GM12878 (cell line): ENCODE measurements at regions not wholly inside any gene's neighbourhood (a gene's known extent, or its start where the extent isn't known, plus 50 kb on each side); places are given as distances from the start of the nearest gene placed in this dataset.

Experiments
- ATAC-seq: fragments of 200-7000 bp; cut with Tn5 transposase; 3 replicates; pipeline ENCODE4 v1.9.1; 2020; ENCODE audit warnings: mild to moderate bottlenecking, moderate library complexity
- BruUV-seq: library from RNA; stranded (reverse); fragments of 400-500 nt; replicated peaks from 2 replicates; lab custom pipeline; 2021; lab: Mats Ljungman, UMichigan
- CTCF ChIA-PET: fragments of 300-600 bp; sonication (Branson Sonifier 250); formaldehyde crosslinking; extraction: SDS; loops from one replicate; lab custom pipeline; 2021; ENCODE audit warnings: inconsistent platforms; lab: Yijun Ruan, JAX
- POLR2A ChIA-PET: fragments of 350-600 bp; formaldehyde crosslinking; extraction: SDS; loops from one replicate; lab custom pipeline; 2021; ENCODE audit warnings: inconsistent platforms; lab: Charles Lee
- RAD21 ChIA-PET: fragments of 300-600 bp; sonication (Branson Sonifier 250); formaldehyde crosslinking; loops from one replicate; lab custom pipeline; 2023; ENCODE audit warnings: antibody characterized with exemption; ENCODE audit not compliant: unreplicated experiment; lab: Charles Lee
- SMC1A ChIA-PET: fragments of 300-600 bp; sonication (Branson Sonifier 250); formaldehyde crosslinking; loops from one replicate; lab custom pipeline; 2023; ENCODE audit not compliant: unreplicated experiment, uncharacterized antibody; lab: Charles Lee
- DNase-seq: peaks from one replicate; pipeline ENCODE4 v3.0.0-alpha.2; 2011; ENCODE audit warnings: low read depth, low spot score
- FAIRE-seq: peaks from 3 replicates; lab custom pipeline; 2011; peaks lifted over from hg19 to GRCh38; lab: Jason Lieb, UNC
- H2AFZ ChIP-seq: 2 replicates; pipeline ENCODE4 v1.6.0; 2011; ENCODE audit warnings: low read depth, low read length, control low read depth; ENCODE audit not compliant: control insufficient read depth
- H3K27ac ChIP-seq: 2 replicates; pipeline ENCODE4 v1.5.1; 2011; ENCODE audit warnings: control low read depth; ENCODE audit not compliant: control insufficient read depth, insufficient read depth
- H3K27me3 ChIP-seq, 2 experiments: replicated peaks in 1 of 2; 2 replicates each; pipeline versions ENCODE4 v1.6.0 to v1.6.1; 2011; ENCODE audit warnings: low read length in 1 of 2; ENCODE audit not compliant: control insufficient read depth in 2 of 2, insufficient read depth in 2 of 2
- H3K36me3 ChIP-seq, 2 experiments: 2 replicates each; pipeline ENCODE4 v1.5.1; 2011; ENCODE audit warnings: low read length in 1 of 2; ENCODE audit not compliant: control insufficient read depth in 2 of 2, insufficient read depth in 2 of 2
- H3K4me1 ChIP-seq: 2 replicates; pipeline ENCODE4 v1.6.1; 2011; ENCODE audit warnings: mild to moderate bottlenecking, low read length, moderate library complexity, mixed read lengths; ENCODE audit not compliant: control insufficient read depth, insufficient read depth
- H3K4me2 ChIP-seq: 2 replicates; pipeline ENCODE4 v1.6.0; 2011; ENCODE audit warnings: control low read depth; ENCODE audit not compliant: control insufficient read depth, insufficient read depth
- H3K4me3 ChIP-seq: fragments of 200-600 bp; sonication (generic); 2 replicates; pipeline ENCODE4 v1.5.1; 2016
- H3K79me2 ChIP-seq: 2 replicates; pipeline ENCODE4 v1.6.0; 2011; ENCODE audit warnings: low read length; ENCODE audit not compliant: control insufficient read depth, insufficient read depth
- H3K9ac ChIP-seq: 2 replicates; pipeline ENCODE4 v1.8.0; 2011; ENCODE audit warnings: low read length, control low read depth, mixed read lengths; ENCODE audit not compliant: control insufficient read depth, insufficient read depth
- H3K9me3 ChIP-seq: replicated peaks from 3 replicates; pipeline ENCODE4 v1.5.1; 2011; ENCODE audit warnings: mild to moderate bottlenecking, low read length; ENCODE audit not compliant: control insufficient read depth, insufficient read depth
- H4K20me1 ChIP-seq: 2 replicates; pipeline ENCODE4 v1.6.0; 2011; ENCODE audit not compliant: control insufficient read depth, insufficient read depth
- BACH1 ChIP-seq: fragments of 450-650 bp; IDR thresholded peaks from 2 replicates; pipeline ENCODE4 v1.6.1; 2017; ENCODE audit warnings: mild to moderate bottlenecking, borderline replicate concordance
- MTA3 ChIP-seq: IDR thresholded peaks from 2 replicates; pipeline ENCODE4 v1.6.1; 2012; ENCODE audit warnings: low read length, inconsistent platforms, borderline replicate concordance
- PML ChIP-seq: IDR thresholded peaks from 2 replicates; pipeline ENCODE4 v1.6.1; 2012; ENCODE audit warnings: low read length, inconsistent platforms
- RCOR1 ChIP-seq: conservative IDR thresholded peaks from 2 replicates; pipeline ENCODE4 v1.6.1; 2012; ENCODE audit warnings: low read depth, low read length, improper control_type of control experiment
- ZBED1 ChIP-seq: IDR thresholded peaks from 2 replicates; pipeline ENCODE4 v1.6.1; 2016; ENCODE audit warnings: borderline replicate concordance
- WGBS: methylation state at CpG from one replicate; pipeline ENCODE4 v1.1.6; 2016; ENCODE audit warnings: low lambda C conversion rate; ENCODE audit not compliant: insufficient replicate concordance, insufficient coverage; ENCODE audit errors: missing lambda C conversion rate; 5-methylcytosine and 5-hydroxymethylcytosine counted together
- in situ Hi-C: fragments of 300-500 bp; cut with MboI; formaldehyde crosslinking; loops from 9 replicates; pipeline ENCODE4 v1.14.3; 2018; ENCODE audit warnings: mixed read lengths
- intact Hi-C: fragments of 100-400 bp; cut with micrococcal nuclease; formaldehyde crosslinking; loops from one replicate; pipeline ENCODE4 v1.14.2; 2022; ENCODE audit not compliant: unreplicated experiment

DNA sequence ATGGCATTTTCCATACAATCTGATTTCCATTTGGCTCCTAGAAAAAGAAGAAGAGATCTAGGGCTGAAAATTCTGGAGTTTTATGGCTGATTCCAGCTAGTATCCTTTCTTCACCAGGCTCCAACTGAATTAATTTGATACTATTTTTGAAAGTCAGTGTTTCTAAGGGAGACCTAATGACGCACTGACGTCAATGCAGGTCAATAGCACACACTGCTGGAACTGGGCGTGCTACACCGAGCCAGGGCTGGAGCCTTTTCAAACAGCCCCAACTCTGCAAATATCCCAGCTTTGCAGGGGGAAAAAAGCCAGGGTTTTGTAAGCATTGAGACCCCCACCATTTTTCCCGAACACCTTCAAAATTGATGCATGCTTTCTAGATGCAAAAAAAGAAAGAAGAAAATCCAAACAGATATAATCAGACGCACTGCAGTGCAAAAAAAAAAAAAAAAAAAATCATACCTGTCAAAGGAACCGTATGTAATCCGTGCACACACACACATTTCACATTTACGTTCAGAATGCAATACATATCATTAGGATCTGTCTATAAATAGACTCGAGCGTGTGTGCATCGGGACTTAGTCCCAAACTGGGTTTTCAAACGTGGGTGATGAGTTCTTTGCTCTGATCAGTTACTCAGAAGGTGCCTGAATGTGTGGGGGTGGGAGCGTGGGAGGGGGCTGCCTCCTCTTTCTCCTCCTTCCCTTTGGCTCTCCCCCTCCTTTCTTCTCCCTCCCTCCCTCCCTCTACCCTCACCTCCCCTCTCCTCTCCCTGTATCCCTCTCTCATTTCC lies 124.5 kb upstream of the HSD17B12 start:
- Histone ChIP-seq H3K79me2 (no peaks in the 10 kb centered on the region), H3K27ac (no peak overlapping the region), H3K9me3 (no peaks in the 10 kb centered on the region), H3K4me1 (peaks cover 12% of the 10 kb centered on the region), H3K36me3 (no peaks in the 10 kb centered on the region), H2AFZ (no peak overlapping the region), H3K27me3 (peaks cover 12 to 18% of the 10 kb centered on the region in 2 experiments), H4K20me1 (no peaks in the 10 kb centered on the region), H3K4me3 (no peak overlapping the region), H3K9ac (no peak overlapping the region), H3K4me2 (no peak overlapping the region)
- RAD21 ChIA-PET: no interaction called here
- ATAC-seq: no peak
- BruUV-seq: no TSS peak
- TF ChIP-seq ZBED1 (no peak), PML (no peak)
- POLR2A ChIA-PET: interaction anchor here (0.5 kb wide), 1 partner anchor 49 kb away, joined by 3 read pairs; no protein-coding TSS in a partner anchor
- SMC1A ChIA-PET: no interaction called here
- intact Hi-C loops: no loop called here
- in situ Hi-C loops: no loop called here
- CTCF ChIA-PET: interaction anchor here (1.0 to 1.3 kb wide), 3 partner anchors 10 to 17 kb away, joined by 4 to 5 read pairs (median 4); no protein-coding TSS in a partner anchor
- no peak for FAIRE-seq
- 24% methylated on average over 13 of the region's 14 CpGs for WGBS
- no peak for DNase-seq

DNA sequence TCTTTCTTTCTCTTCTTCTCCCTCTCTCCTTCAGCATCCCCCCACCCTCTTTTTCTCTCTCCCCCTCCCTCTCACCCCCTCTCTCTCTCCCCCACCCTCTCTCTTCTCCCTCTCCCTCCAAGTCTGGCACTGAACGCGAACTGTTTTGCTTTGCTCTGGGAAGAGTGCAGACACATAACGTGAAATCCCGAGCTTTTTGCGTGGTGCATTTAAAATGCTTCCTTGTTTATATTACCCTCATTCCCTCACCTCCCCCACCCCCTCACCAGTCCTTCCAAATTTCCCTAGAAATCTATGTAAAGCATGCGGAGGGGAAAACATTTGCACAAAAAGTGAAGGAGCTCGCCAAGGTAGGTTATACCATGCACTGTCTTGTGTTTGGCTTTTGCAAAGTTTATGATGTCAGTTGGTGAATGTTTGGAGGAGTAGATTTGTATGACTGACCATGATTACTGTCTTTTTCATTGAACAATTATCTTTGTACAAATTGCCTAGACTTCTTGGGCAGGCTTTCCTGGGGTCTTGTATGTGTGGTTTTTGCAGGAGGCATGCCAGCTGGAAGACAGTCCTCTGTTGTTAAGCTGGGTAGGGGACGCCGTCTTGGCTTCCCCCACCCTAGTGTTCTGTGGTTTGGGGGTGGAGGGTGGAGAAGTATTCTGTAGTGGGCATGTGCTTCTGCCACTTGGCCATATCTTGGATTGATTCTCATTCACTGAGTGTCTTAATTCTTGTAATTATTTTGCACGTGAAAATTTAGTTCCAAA lies 123.7 kb upstream of the HSD17B12 start:
- no peak overlapping the region for H3K4me3 ChIP-seq
- H3K36me3 ChIP-seq: no peaks in the 10 kb centered on the region
- SMC1A ChIA-PET: interaction anchor here (1.1 kb wide), 1 partner anchor 295 kb away, joined by 5 read pairs; no protein-coding TSS in a partner anchor
- ATAC-seq (no peak), DNase-seq (no peak), FAIRE-seq (no peak)
- no peak overlapping the region for H3K9ac ChIP-seq
- intact Hi-C loops: no loop called here
- no peak overlapping the region for H2AFZ ChIP-seq
- H3K4me2 ChIP-seq: no peak overlapping the region
- POLR2A ChIA-PET: interaction anchor here (0.5 kb wide), 1 partner anchor 50 kb away, joined by 3 read pairs; no protein-coding TSS in a partner anchor
- CTCF ChIA-PET: interaction anchor here (0.9 to 1.9 kb wide), 4 partner anchors 13 to 295 kb away, joined by 3 to 5 read pairs (median 4); no protein-coding TSS in a partner anchor
- no peaks in the 10 kb centered on the region for H3K79me2 ChIP-seq
- H3K9me3 ChIP-seq: no peaks in the 10 kb centered on the region
- H4K20me1 ChIP-seq: no peaks in the 10 kb centered on the region
- no peak overlapping the region for H3K27ac ChIP-seq
- TF ChIP-seq MTA3 (no peak), BACH1 (no peak), RCOR1 (no peak)
- H3K27me3 ChIP-seq: peaks cover 12 to 21% of the 10 kb centered on the region in 2 experiments
- RAD21 ChIA-PET: no interaction called here
- BruUV-seq: no TSS peak
- H3K4me1 ChIP-seq: peaks cover 12% of the 10 kb centered on the region
- in situ Hi-C loops: no loop called here
- under 1% methylated on average over 8 of the region's 10 CpGs for WGBS
